NCI-H2227 treated with DMSO at 0.1 percent for 48 hours (cell line): ENCODE measurements at regions not wholly inside any gene's neighbourhood (a gene's known extent, or its start where the extent isn't known, plus 50 kb on each side); places are given as distances from the start of the nearest gene placed in this dataset.

ENCODE experiments used
- DNase-seq: peaks from one replicate; lab custom pipeline; 2025; lab: John Stamatoyannopoulos, UW

DNA sequence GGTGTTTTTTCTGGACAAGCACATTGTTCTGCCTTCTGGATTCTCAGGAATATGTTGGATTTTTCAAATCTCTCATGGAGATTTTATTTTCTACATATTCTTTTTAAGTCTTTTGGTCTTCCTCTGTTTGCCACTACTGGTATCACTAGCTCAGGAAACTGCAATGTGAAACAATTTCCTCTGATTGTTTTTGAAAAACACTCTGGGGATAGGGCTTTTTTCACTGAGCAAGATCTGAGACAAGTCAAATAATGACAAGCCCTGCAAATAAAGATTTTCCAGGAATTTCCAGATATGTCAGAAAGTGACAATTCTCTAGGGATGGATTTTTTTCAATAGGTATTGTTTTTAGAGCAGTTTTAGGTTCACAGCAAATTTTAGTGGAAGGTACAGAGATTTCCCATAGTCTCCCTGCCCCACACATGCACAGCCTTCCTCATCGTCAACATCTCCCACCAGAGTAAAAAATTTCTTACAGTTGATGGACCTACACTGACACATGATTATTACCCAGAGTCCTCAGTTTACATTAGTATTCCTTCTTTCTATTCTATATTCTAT, 86.9 kb upstream of the TMEM161B start:
- no peak for DNase-seq

DNA sequence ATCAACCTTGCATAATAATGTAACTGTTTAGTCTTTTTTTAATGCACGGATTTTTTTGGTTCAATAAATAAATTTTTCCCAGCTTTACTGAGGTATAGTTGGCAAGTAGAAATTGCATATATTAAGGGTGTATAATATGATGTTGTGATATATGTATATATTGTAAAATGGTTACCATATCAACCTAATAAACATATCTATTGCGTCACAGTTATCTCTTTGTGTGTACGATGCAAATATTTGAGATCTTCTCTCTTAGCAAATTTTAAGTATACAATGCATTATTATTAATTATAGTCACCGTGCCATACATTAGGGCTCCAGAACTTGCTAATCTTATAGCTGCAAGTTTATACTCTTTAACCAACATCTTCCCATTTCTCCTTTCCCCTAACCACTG, 57.2 kb upstream of the TMEM161B start:
- no peak for DNase-seq

DNA sequence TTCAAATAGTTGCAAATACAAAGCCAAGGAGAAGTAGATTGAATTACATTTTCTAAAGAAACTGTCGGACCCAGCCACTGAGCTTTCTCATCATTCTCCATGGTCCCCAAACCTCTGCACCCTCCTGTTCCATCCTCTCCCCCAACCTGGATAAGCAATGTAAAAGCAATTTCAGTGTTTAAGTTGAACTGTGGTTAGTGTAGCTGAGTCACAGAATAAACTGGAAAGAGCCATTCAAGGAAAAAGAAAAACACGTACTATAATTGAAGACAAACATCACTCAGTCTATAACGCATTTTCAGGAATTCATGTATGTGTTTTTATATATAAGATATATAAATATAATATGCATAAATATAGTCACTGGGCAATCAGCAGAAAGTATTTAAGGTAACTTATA, 54.1 kb upstream of the TMEM161B start:
- no peak for DNase-seq
